HG03460 (cell line): ENCODE measurements at regions not wholly inside any gene's neighbourhood (a gene's known extent, or its start where the extent isn't known, plus 50 kb on each side); places are given as distances from the start of the nearest gene placed in this dataset.
"Not testable (repeated sequence)": the region's sequence is repeated elsewhere in the genome, so short reads cannot be mapped to it uniquely, and the experiment has no call there.

Experiments
- ATAC-seq: cut with Tn5 transposase; IDR thresholded peaks from one replicate; pipeline ENCODE4 v1.9.1; 2021; ENCODE audit not compliant: unreplicated experiment

- ATAC-seq, result no peak
Measured at GRCh38 chr11:96761451-96761850, 371.6 kb downstream of the JRKL start.

GRCh38 chr11:96763244-96763643, 373.4 kb downstream of the JRKL start:
- ATAC-seq, result no peak

- ATAC-seq, result no peak
Measured at GRCh38 chr11:96778272-96778671, 388.5 kb downstream of the JRKL start.

DNA sequence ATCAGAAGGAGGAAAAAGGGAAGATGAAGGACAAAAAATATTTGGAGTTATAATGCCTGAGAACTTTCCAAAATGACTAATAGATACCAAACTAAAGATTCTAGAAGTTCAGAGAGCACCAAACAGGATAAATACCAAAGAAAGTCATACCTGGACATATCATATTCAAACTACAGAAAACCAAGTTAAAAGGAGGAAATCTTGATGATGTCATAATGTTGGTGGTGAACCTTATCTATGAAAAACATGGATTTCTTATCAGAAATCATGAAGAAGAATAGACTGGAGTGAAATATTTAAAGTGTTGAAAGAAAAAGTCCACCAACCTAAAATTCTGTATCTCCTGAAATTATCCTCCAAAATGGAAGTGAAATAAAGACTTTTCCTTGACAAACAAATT, 389.2 kb downstream of the JRKL start:
- ATAC-seq, result no peak

DNA sequence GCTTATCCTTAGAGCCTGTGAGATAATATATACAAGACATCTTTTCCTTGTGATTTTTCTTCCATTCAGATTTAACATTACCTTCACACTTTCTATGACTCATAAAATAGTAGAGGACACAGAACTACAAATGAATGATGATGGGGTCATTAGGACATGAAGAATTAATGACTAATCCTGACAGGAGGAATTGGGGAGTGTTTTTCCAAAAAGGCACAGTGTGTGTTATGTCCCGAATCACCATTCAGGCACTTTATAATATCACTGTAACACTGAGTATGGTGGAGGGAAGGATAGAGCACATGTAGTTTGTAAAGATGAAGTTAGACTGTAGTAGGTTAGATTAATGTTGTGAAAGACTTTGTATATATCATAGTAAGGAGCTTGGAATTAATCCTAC, 391.3 kb downstream of the JRKL start:
- no peak for ATAC-seq

DNA sequence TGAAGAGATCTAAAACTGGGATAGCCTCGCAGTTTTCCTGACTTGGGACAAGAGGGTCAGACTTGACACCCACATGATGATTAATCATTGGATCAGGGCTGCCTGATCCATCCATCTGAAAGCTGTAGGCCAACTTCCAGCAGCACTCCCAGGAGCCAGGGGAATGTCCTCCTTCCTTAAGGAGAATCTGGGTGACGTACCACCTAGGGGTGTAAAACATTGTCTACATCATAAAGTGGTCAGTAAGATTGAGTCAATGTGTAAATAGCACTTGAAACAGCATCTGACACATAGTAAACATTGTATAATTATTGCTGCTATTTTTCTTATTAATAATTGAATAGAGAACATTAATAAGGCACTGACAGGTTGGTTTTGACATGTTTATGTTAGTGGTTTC, 392.8 kb downstream of the JRKL start:
- ATAC-seq, result no peak

- no peak for ATAC-seq
Measured at GRCh38 chr11:96783311-96783710, 393.5 kb downstream of the JRKL start.

GRCh38 chr11:96785073-96785472, 395.3 kb downstream of the JRKL start:
- no peak for ATAC-seq

DNA sequence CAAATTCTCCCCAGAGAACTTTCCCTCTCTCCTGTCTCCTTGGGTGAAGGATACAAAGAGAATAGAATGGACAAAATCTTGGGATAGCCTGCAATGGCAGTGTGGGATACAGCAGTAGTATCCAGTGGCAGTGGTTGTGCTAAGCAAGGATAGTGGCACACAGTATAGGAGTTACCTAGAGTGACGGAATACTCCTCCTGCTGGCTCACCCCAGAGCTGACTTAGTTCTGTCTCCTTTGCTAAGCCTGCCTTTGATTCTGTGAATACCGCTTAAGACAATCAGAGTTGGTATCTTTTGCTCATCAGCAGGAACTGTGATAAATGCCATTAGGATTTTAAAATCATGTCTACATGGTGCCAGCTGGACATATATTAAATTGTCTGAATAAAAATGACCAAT, 404.3 kb downstream of the JRKL start:
- no peak for ATAC-seq

DNA sequence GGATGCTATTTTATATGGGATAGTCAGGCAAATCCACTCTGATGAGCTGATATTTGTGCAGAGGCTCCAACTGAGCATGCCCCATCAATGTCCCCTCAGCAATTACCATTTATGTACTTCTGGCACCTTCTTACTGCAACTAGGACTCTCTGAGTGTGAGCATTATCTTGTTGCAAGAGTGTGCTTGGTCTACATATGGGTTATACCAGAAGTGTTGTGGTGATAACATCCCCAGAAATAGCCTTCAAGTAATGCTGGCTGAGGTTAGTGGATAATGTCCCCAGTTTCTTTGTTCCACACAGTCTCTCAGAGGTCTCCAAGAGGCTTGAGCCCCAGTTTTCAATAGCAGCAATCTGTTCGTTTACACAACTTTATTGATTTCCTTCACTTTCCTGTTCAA, 408.6 kb downstream of the JRKL start:
- no peak for ATAC-seq

DNA sequence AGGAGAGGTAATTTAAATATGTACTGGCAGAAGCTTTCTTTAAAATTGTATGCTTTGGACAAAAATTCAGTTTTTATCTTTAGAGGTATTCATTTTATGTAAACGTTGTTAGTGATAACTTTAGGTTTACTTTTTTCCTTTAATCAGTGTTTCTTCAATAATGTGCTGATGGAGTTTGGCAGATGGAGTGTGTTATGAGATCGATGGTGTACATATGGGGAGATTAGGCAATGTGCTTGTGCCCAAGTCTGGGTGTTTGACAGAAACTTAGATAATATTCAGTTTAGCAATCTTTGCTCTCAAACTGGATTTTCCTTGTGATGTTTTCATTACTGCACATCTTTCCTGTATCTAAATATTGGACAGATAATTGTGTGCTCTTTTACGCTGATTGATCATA, 425.4 kb downstream of the JRKL start:
- no peak for ATAC-seq

- no peak for ATAC-seq
Measured at GRCh38 chr11:96817482-96818399, 427.9 kb downstream of the JRKL start.

GRCh38 chr11:96827164-96827563, 437.4 kb downstream of the JRKL start:
- no peak for ATAC-seq

- ATAC-seq, result no peak
Measured at GRCh38 chr11:96841792-96842191, 452.0 kb downstream of the JRKL start.

- no peak for ATAC-seq
Measured at GRCh38 chr11:96842731-96843130, 452.9 kb downstream of the JRKL start.

GRCh38 chr11:96854425-96854824, 464.6 kb downstream of the JRKL start:
- no peak for ATAC-seq

DNA sequence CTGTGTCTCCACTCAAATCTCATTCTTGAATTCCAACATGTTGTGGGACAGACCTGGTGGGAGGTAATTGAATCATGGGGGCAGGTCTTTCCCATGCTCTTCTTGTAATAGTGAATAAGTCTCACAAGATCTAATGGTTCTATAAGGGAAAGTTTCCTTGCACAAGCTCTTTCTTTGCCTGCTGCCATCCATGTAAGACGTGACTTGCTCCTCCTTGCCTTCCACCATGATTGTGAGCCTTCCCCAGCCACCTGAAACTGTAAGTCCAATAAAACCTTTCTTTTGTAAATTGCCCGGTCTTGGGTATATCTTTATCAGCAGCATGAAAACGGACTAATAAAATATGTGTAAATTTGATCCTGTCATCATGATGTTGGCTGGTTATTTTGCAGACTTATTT, 471.9 kb downstream of the JRKL start:
- ATAC-seq, result not testable (repeated sequence)

- ATAC-seq, result no peak
Measured at GRCh38 chr11:96863520-96863919, 473.7 kb downstream of the JRKL start.

DNA sequence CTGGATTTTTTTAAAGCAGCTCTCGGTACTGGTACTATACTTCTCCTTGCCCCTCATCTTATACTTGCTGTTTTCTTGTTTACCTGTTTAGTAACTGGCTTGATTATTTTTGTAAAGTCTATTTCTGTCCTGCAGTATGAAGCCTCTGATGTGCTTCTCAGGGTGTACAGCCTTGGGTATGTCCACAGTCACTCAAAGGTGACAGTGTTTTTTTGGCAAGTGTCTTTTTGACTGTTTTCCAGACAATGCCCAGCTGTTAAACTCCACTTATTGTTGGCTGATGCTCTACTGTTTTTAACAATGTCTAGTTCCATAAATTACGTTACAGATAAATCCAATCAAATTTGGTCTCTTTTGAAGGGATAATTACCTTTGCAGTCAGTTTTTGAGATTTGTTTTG, 475.2 kb downstream of the JRKL start:
- ATAC-seq, result no peak

- ATAC-seq, result no peak
Measured at GRCh38 chr11:96869207-96869606, 479.4 kb downstream of the JRKL start.

DNA sequence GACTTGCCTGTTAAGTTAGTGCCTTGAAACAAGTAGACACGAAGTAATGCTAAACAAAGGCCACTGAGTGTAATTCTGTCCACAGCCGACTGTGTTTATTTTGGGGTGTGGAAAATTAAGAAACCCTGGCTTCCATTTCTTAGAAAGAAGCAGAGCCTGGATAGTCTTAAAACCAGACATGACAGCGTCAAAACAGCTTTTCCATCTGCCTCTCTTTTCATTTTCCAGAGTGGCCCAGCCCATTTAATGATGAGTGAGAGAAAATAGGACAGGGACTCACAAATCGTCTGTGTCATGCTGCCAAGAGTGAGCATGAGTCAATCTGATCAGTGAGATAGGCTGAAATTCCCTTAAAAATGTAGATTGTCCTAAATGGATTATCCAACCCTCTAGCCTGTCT, 485.9 kb downstream of the JRKL start:
- no peak for ATAC-seq

DNA sequence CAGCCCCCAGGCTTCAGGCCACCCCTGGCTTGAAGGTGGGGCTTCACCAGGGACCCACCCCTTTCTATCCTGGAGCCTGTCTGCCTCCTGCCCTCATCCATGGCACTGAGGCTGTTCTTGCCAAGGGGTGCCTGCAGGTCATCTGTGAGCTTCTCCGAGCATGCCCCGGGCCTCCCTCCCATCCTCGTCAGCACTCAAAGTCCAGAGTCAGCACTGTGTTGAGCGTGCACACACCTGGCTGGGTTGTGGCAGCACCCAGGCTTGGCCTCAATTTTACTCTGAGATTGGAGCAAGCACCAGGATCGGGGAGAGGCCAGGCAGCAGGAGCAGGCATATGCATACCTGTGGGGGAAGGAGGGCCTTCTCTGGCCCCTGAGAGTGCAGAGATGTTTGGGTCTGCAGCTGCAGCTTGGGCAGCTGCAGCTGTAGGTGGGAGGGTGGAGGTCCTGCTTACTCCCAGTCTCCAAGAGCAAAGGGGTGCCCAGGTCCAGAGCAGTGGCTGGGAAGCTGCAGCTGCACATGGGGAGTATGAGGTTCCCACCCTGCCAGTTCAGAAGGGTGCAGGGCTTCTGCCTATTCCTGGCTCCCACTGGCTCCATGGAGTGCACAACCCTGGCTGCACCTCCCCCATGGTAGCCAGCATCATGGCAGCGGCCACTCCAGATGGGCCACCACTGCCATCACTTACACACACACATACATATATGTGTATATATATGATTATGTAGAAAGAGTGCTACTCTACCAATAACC, 488.7 kb downstream of the JRKL start:
- no peak for ATAC-seq
